K562 (cell line): ENCODE measurements at regions not wholly inside any gene's neighbourhood (a gene's known extent, or its start where the extent isn't known, plus 50 kb on each side); places are given as distances from the start of the nearest gene placed in this dataset.

ENCODE experiments used
- ATAC-seq: fragments of 200-7000 bp; cut with Tn5 transposase; 3 replicates; pipeline ENCODE4 v1.9.1; 2020; ENCODE audit warnings: moderate library complexity
- BruUV-seq: library from RNA; stranded (reverse); fragments of 400-500 nt; replicated peaks from 2 replicates; lab custom pipeline; 2021; lab: Mats Ljungman, UMichigan
- CTCF ChIA-PET: fragments of 300-600 bp; formaldehyde crosslinking; extraction: SDS; loops from one replicate; lab custom pipeline; 2021; ENCODE audit warnings: low intra/inter-chr PET ratio; lab: Yijun Ruan, JAX
- POLR2A ChIA-PET: fragments of 300-600, 350-650 bp; sonication (Branson Sonifier 250); formaldehyde crosslinking; extraction: SDS; loops from one replicate; lab custom pipeline; 2021; ENCODE audit warnings: antibody characterized with exemption, inconsistent platforms; lab: Yijun Ruan, JAX
- DNase-seq, 4 experiments: peaks; one replicate each; pipeline versions ENCODE4 v3.0.0 to v3.0.0-alpha.2; 2011 to 2018; ENCODE audit warnings: low spot score in 3 of 4, mixed read lengths in 3 of 4; ENCODE audit errors: extremely low read depth in 1 of 4
- FAIRE-seq: peaks from 2 replicates; lab custom pipeline; 2011; peaks lifted over from hg19 to GRCh38; lab: Jason Lieb, UNC
- H2AFZ ChIP-seq: 2 replicates; pipeline ENCODE4 v1.6.0; 2011; ENCODE audit warnings: low read depth, low read length, control low read depth, inconsistent platforms
- H3K27ac ChIP-seq: fragments of 200-600 bp; 3 replicates; pipeline ENCODE4 v1.8.0; 2011; ENCODE audit warnings: low read depth, mild to moderate bottlenecking, control low read depth, inconsistent platforms, low read length, moderate library complexity, mixed read lengths; ENCODE audit errors: extremely low read depth
- H3K27me3 ChIP-seq, 2 experiments: fragments of 300-600 bp in 1 of 2; 2 replicates in 1 of 2; 3 replicates in 1 of 2; pipeline versions ENCODE4 v1.6.0 to v1.8.0; 2011; ENCODE audit warnings: inconsistent platforms in 2 of 2, low read length in 2 of 2, mild to moderate bottlenecking in 1 of 2, mixed read lengths in 1 of 2, moderate library complexity in 1 of 2; ENCODE audit not compliant: control insufficient read depth in 2 of 2, insufficient read depth in 2 of 2
- H3K36me3 ChIP-seq: fragments of 300-600 bp; 3 replicates; pipeline ENCODE4 v1.8.0; 2011; ENCODE audit warnings: mild to moderate bottlenecking, low read length, inconsistent platforms; ENCODE audit not compliant: control insufficient read depth, insufficient read depth
- H3K4me1 ChIP-seq, 2 experiments: fragments of 200-600 bp in 1 of 2; replicated peaks in 1 of 2; 2 replicates in 1 of 2; 3 replicates in 1 of 2; pipeline versions ENCODE4 v1.5.1 to v1.8.0; 2011; ENCODE audit warnings: inconsistent platforms in 2 of 2, low read length in 2 of 2, mild to moderate bottlenecking in 1 of 2, mixed read lengths in 1 of 2, moderate library complexity in 1 of 2; ENCODE audit not compliant: control insufficient read depth in 2 of 2, insufficient read depth in 2 of 2
- H3K4me2 ChIP-seq: 2 replicates; pipeline ENCODE4 v1.6.1; 2011; ENCODE audit warnings: low read length, control low read depth, inconsistent platforms, mixed read lengths; ENCODE audit not compliant: insufficient read depth
- H3K4me3 ChIP-seq: fragments of 200-600 bp; sonication (generic), shearing (Covaris generic); 2 replicates; pipeline ENCODE4 v1.5.1; 2016; ENCODE audit warnings: control low read depth, inconsistent platforms
- H3K79me2 ChIP-seq: fragments of 200-600 bp; 3 replicates; pipeline ENCODE4 v1.8.0; 2011; ENCODE audit warnings: low read length, inconsistent platforms; ENCODE audit not compliant: control insufficient read depth, insufficient read depth
- H3K9ac ChIP-seq, 2 experiments: 2 replicates each; pipeline versions ENCODE4 v1.6.0 to v1.6.1; 2011; ENCODE audit warnings: low read depth in 2 of 2, low read length in 2 of 2, control low read depth in 1 of 2, inconsistent platforms in 1 of 2, mild to moderate bottlenecking in 1 of 2, mixed read lengths in 1 of 2; ENCODE audit not compliant: insufficient read depth in 1 of 2
- H3K9me1 ChIP-seq: one replicate; pipeline ENCODE4 v1.6.0; 2011; ENCODE audit warnings: inconsistent platforms, mild to moderate bottlenecking, low read length, moderate library complexity; ENCODE audit not compliant: control insufficient read depth, insufficient read depth
- H3K9me3 ChIP-seq: replicated peaks from 2 replicates; pipeline ENCODE4 v1.5.1; 2011; ENCODE audit warnings: low read depth, low read length, inconsistent platforms; ENCODE audit not compliant: control insufficient read depth, insufficient read depth
- H4K20me1 ChIP-seq: replicated peaks from 2 replicates; pipeline ENCODE4 v1.6.1; 2011; ENCODE audit warnings: low read length, inconsistent platforms, mixed read lengths; ENCODE audit not compliant: control insufficient read depth, insufficient read depth
- CC2D1A ChIP-seq: fragments of 450-650 bp; IDR thresholded peaks from 2 replicates; pipeline ENCODE4 v1.6.1; 2017; ENCODE audit warnings: mild to moderate bottlenecking
- CREB3L1 ChIP-seq: fragments of 450-650 bp; IDR thresholded peaks from 2 replicates; pipeline ENCODE4 v1.6.1; 2014; ENCODE audit warnings: low read depth, mild to moderate bottlenecking, moderate library complexity, borderline replicate concordance
- GABPA ChIP-seq: fragments of 200-800 bp; sonication (Bioruptor generic); conservative IDR thresholded peaks from 2 replicates; pipeline ENCODE4 v1.6.1; 2016; ENCODE audit warnings: low read depth, missing genetic modification characterization, missing compliant biosample characterization
- GABPB1 ChIP-seq: sonication (generic); formaldehyde crosslinking; IDR thresholded peaks from 2 replicates; pipeline ENCODE4 v1.8.0; 2022; ENCODE audit warnings: mild to moderate bottlenecking, missing genetic modification reagents
- MTF1 ChIP-seq: fragments of 250-450 bp; sonication (Bioruptor Pico); IDR thresholded peaks from 2 replicates; pipeline ENCODE4 v1.9.0; 2021; ENCODE audit warnings: moderate library complexity, mild to moderate bottlenecking, inconsistent platforms, borderline replicate concordance
- SRF ChIP-seq, 2 experiments: fragments of 250-450, 450-650 bp in 1 of 2; sonication (Bioruptor Pico) in 1 of 2; sonication (generic) in 1 of 2; formaldehyde crosslinking; IDR thresholded peaks; 2 replicates each; pipeline versions ENCODE4 v1.5.0 to v1.5.1; 2020 to 2022; ENCODE audit warnings: mild to moderate bottlenecking in 1 of 2, missing genetic modification reagents in 1 of 2
- TGIF2 ChIP-seq: sonication (generic); formaldehyde crosslinking; IDR thresholded peaks from 2 replicates; pipeline ENCODE4 v1.8.1; 2022; ENCODE audit warnings: mild to moderate bottlenecking, missing genetic modification reagents, moderate library complexity
- ZFP36 ChIP-seq: fragments of 150-350 bp; IDR thresholded peaks from 2 replicates; pipeline ENCODE4 v1.6.1; 2018; ENCODE audit warnings: low read length, low read depth; ENCODE audit not compliant: partially characterized antibody
- WGBS: fragments of 100-300 bp; shearing (Covaris generic); methylation state at CpG from one replicate; pipeline ENCODE4 v1.1.6; 2016; ENCODE audit warnings: low coverage, mixed read lengths; ENCODE audit not compliant: insufficient coverage; ENCODE audit errors: missing lambda C conversion rate; 5-methylcytosine and 5-hydroxymethylcytosine counted together
- in situ Hi-C: fragments of 300-500 bp; cut with MboI; formaldehyde crosslinking; loops from 4 replicates; pipeline ENCODE4 v1.15.0; 2018; ENCODE audit warnings: inconsistent platforms, mixed read lengths
- intact Hi-C: fragments of 100-400 bp; cut with micrococcal nuclease; formaldehyde crosslinking; loops from 2 replicates; pipeline ENCODE4 v1.14.2; 2022

- Histone ChIP-seq H3K27ac (no peak overlapping the region), H3K4me2 (no peak overlapping the region), H3K9me1 (no peaks in the 10 kb centered on the region), H3K9me3 (no peaks in the 10 kb centered on the region), H3K27me3 (peaks cover 7 to 62% of the 10 kb centered on the region in 2 experiments; a peak in 3 of 5 replicates), H4K20me1 (peaks cover under 1% of the 10 kb centered on the region), H3K36me3 (no peaks in the 10 kb centered on the region), H3K4me1 (no peaks in the 10 kb centered on the region), H2AFZ (no peak overlapping the region), H3K79me2 (no peaks in the 10 kb centered on the region), H3K4me3 (no peak overlapping the region), H3K9ac (no peak overlapping the region)
- no TSS peak for BruUV-seq
- no peak for FAIRE-seq
- intact Hi-C loops, result no loop called here
- WGBS, result 0% methylated on average over 15 of the region's 18 CpGs
- ATAC-seq, result no peak
- no peak for TF ChIP-seq CC2D1A
- no peak for TF ChIP-seq GABPB1
- TF ChIP-seq TGIF2, result no peak
- TF ChIP-seq CREB3L1, result no peak
- TF ChIP-seq SRF (CRISPR knock-in tag; IDR thresholded peaks at IDR 0.05), result no peak
- no peak for TF ChIP-seq MTF1 (CRISPR knock-in tag)
- TF ChIP-seq ZFP36, result peak; percentile 87
- TF ChIP-seq GABPA (tag), result no peak
- in situ Hi-C loops, result no loop called here
- DNase-seq, result no peak
- ChIA-PET POLR2A (no interaction called here), CTCF (no interaction called here)
Observed at GRCh38 chr4:8695237-8696219, 103.0 kb downstream of the CPZ start.
